ENCODE measurements at regions not wholly inside any gene's neighbourhood (a gene's known extent, or its start where the extent isn't known, plus 50 kb on each side); places are given as distances from the start of the nearest gene placed in this dataset.

- TF ChIP-seq CTCF (tag by site-specific recombination; IDR thresholded peaks at IDR 0.05) (no peak), PRDM4 (tag by site-specific recombination; IDR thresholded peaks at IDR 0.05) (no peak), YY1 (tag by site-specific recombination; IDR thresholded peaks at IDR 0.05) (no peak), ZNF335 (tag by site-specific recombination; conservative IDR thresholded peaks at IDR 0.05) (no peak), ZNF560 (tag by site-specific recombination; IDR thresholded peaks at IDR 0.05; ENCODE audit: borderline replicate concordance) (no peak), TCF7L2 (IDR thresholded peaks at IDR 0.05; ENCODE audit: borderline replicate concordance, low read depth, low read length) (no peak), ZNF19 (tag by site-specific recombination; IDR thresholded peaks at IDR 0.05; ENCODE audit: low read depth) (no peak)
These were observed 278.5 kb downstream of the SRBD1 start for GRCh38 chr2:45332567-45332966.
